H1 (cell line): ENCODE measurements at regions not wholly inside any gene's neighbourhood (a gene's known extent, or its start where the extent isn't known, plus 50 kb on each side); places are given as distances from the start of the nearest gene placed in this dataset.

ENCODE experiments used
- CTCF ChIA-PET: fragments of 300-600 bp; sonication (Branson Sonifier 250); formaldehyde crosslinking; loops from one replicate; lab custom pipeline; 2021; ENCODE audit not compliant: partially characterized antibody; lab: Charles Lee
- POLR2A ChIA-PET: fragments of 300-600 bp; sonication (Branson Sonifier 250); formaldehyde crosslinking; loops from one replicate; lab custom pipeline; 2021; ENCODE audit warnings: inconsistent platforms; ENCODE audit not compliant: partially characterized antibody; lab: Charles Lee
- DNase-seq, 2 experiments: peaks; one replicate each; pipeline versions ENCODE4 v3.0.0 to v3.0.0-alpha.2; 2010 to 2022; ENCODE audit warnings: low spot score in 2 of 2, low read depth in 1 of 2, mixed read lengths in 1 of 2
- FAIRE-seq: peaks from 2 replicates; lab custom pipeline; 2011; peaks lifted over from hg19 to GRCh38; lab: Jason Lieb, UNC
- H2AFZ ChIP-seq: 2 replicates; pipeline ENCODE4 v1.8.1; 2012; ENCODE audit warnings: low read length, inconsistent platforms
- H2AK5ac ChIP-seq: 2 replicates; pipeline ENCODE4 v1.6.1; 2013; ENCODE audit warnings: low read depth, low read length
- H2BK120ac ChIP-seq: replicated peaks from 2 replicates; pipeline ENCODE3; 2013; ENCODE audit warnings: low read depth, low read length, inconsistent platforms
- H2BK12ac ChIP-seq: 2 replicates; pipeline ENCODE4 v1.6.1; 2013; ENCODE audit warnings: low read depth, low read length
- H2BK15ac ChIP-seq: 2 replicates; pipeline ENCODE4 v1.6.1; 2013; ENCODE audit warnings: low read length
- H2BK20ac ChIP-seq: 2 replicates; pipeline ENCODE4 v1.6.1; 2013; ENCODE audit warnings: low read length
- H2BK5ac ChIP-seq: 2 replicates; pipeline ENCODE4 v1.6.1; 2013; ENCODE audit warnings: low read depth, low read length
- H3K14ac ChIP-seq: 2 replicates; pipeline ENCODE4 v1.6.1; 2013; ENCODE audit warnings: inconsistent platforms; ENCODE audit not compliant: insufficient read length
- H3K18ac ChIP-seq: 2 replicates; pipeline ENCODE4 v1.6.1; 2013; ENCODE audit warnings: low read length; ENCODE audit errors: extremely low read depth
- H3K23ac ChIP-seq: 2 replicates; pipeline ENCODE4 v1.6.1; 2013; ENCODE audit warnings: inconsistent platforms; ENCODE audit not compliant: insufficient read length
- H3K23me2 ChIP-seq: 2 replicates; pipeline ENCODE4 v1.6.1; 2013; ENCODE audit warnings: low read depth, low read length
- H3K27ac ChIP-seq: 2 replicates; pipeline ENCODE4 v1.6.1; 2011; ENCODE audit warnings: low read depth, low read length, inconsistent platforms
- H3K27me3 ChIP-seq, 4 experiments: replicated peaks in 1 of 4; 1 replicate in 1 of 4; 2 replicates in 3 of 4; pipeline versions ENCODE4 v1.6.1 to v1.8.1; 2011 to 2013; ENCODE audit warnings: low read length in 3 of 4, mild to moderate bottlenecking in 3 of 4, inconsistent platforms in 2 of 4, mixed read lengths in 2 of 4, moderate library complexity in 1 of 4; ENCODE audit not compliant: control insufficient read depth in 3 of 4, insufficient read depth in 3 of 4; ENCODE audit errors: extremely low read depth in 1 of 4
- H3K36me3 ChIP-seq, 4 experiments: 2 replicates each; pipeline versions ENCODE4 v1.6.1 to v1.8.1; 2011 to 2013; ENCODE audit warnings: mild to moderate bottlenecking in 4 of 4, low read length in 3 of 4, moderate library complexity in 2 of 4, control low read depth in 1 of 4, inconsistent platforms in 1 of 4; ENCODE audit not compliant: insufficient read depth in 4 of 4, control insufficient read depth in 2 of 4
- H3K4ac ChIP-seq: replicated peaks from 2 replicates; pipeline ENCODE3; 2013; ENCODE audit warnings: low read length, low read depth, mixed read lengths, inconsistent platforms; ENCODE audit not compliant: insufficient read length
- H3K4me1 ChIP-seq, 4 experiments: replicated peaks in 1 of 4; 1 replicate in 1 of 4; 2 replicates in 3 of 4; pipeline versions ENCODE4 v1.6.1 to v1.8.1; 2011 to 2013; ENCODE audit warnings: low read length in 3 of 4, inconsistent platforms in 2 of 4, mixed read lengths in 1 of 4; ENCODE audit not compliant: insufficient read depth in 4 of 4, control insufficient read depth in 3 of 4
- H3K4me2 ChIP-seq, 2 experiments: 2 replicates each; pipeline versions ENCODE4 v1.6.1 to v1.8.1; 2011 to 2013; ENCODE audit warnings: low read depth in 2 of 2, low read length in 2 of 2, control low read depth in 1 of 2, inconsistent platforms in 1 of 2, mild to moderate bottlenecking in 1 of 2; ENCODE audit not compliant: insufficient read depth in 1 of 2
- H3K4me3 ChIP-seq, 4 experiments: fragments of 200-600, 300-600 bp in 1 of 4; sonication (generic), shearing (Covaris generic), sonication (Bioruptor Twin) in 1 of 4; 2 replicates each; pipeline versions ENCODE4 v1.5.1 to v1.8.1; 2011 to 2016; ENCODE audit warnings: low read length in 4 of 4, low read depth in 3 of 4, control low read depth in 2 of 4, inconsistent platforms in 2 of 4, mild to moderate bottlenecking in 2 of 4, mixed read lengths in 1 of 4, moderate library complexity in 1 of 4; ENCODE audit not compliant: insufficient read depth in 2 of 4; ENCODE audit errors: extremely low read depth in 1 of 4
- H3K56ac ChIP-seq: replicated peaks from 2 replicates; pipeline ENCODE3; 2013; ENCODE audit warnings: low read depth, mild to moderate bottlenecking, mixed read lengths, low read length, inconsistent platforms; ENCODE audit not compliant: insufficient read length
- H3K79me1 ChIP-seq: 2 replicates; pipeline ENCODE4 v1.6.1; 2013; ENCODE audit warnings: low read depth, low read length, control low read depth
- H3K79me2 ChIP-seq, 2 experiments: 2 replicates each; pipeline versions ENCODE4 v1.6.1 to v1.8.1; 2012 to 2013; ENCODE audit warnings: low read length in 2 of 2, mild to moderate bottlenecking in 2 of 2, inconsistent platforms in 1 of 2; ENCODE audit not compliant: insufficient read depth in 2 of 2, control insufficient read depth in 1 of 2
- H3K9ac ChIP-seq, 4 experiments: replicated peaks in 1 of 4; 1 replicate in 1 of 4; 2 replicates in 3 of 4; pipeline versions ENCODE4 v1.6.1 to v1.8.1; 2011 to 2013; ENCODE audit warnings: low read depth in 3 of 4, low read length in 3 of 4, control low read depth in 2 of 4, mild to moderate bottlenecking in 2 of 4, moderate library complexity in 2 of 4, inconsistent platforms in 1 of 4; ENCODE audit errors: extremely low read depth in 1 of 4
- H3K9me3 ChIP-seq, 2 experiments: 2 replicates each; pipeline versions ENCODE4 v1.6.1 to v1.8.1; 2012 to 2013; ENCODE audit warnings: mild to moderate bottlenecking in 2 of 2, moderate library complexity in 2 of 2, control low read depth in 1 of 2, inconsistent platforms in 1 of 2, low read depth in 1 of 2, low read length in 1 of 2, mixed read lengths in 1 of 2; ENCODE audit not compliant: insufficient read depth in 2 of 2
- H4K20me1 ChIP-seq, 2 experiments: replicated peaks in 1 of 2; 2 replicates each; pipeline versions ENCODE3 to v1.8.1; 2011 to 2013; ENCODE audit warnings: inconsistent platforms in 2 of 2, low read length in 2 of 2, mild to moderate bottlenecking in 1 of 2; ENCODE audit not compliant: insufficient read depth in 2 of 2, control insufficient read depth in 1 of 2
- H4K5ac ChIP-seq: 2 replicates; pipeline ENCODE4 v1.6.1; 2013; ENCODE audit warnings: low read length, low read depth, mixed read lengths, inconsistent platforms; ENCODE audit not compliant: insufficient read length
- H4K8ac ChIP-seq: 2 replicates; pipeline ENCODE4 v1.8.0; 2013; ENCODE audit warnings: mild to moderate bottlenecking, moderate library complexity, low read length, inconsistent platforms; ENCODE audit not compliant: insufficient read depth; ENCODE audit errors: extremely low read depth
- H4K91ac ChIP-seq: replicated peaks from 2 replicates; pipeline ENCODE3; 2013; ENCODE audit warnings: low read length, mixed read lengths, inconsistent platforms; ENCODE audit not compliant: insufficient read length
- CTBP2 ChIP-seq: IDR thresholded peaks from 2 replicates; pipeline ENCODE4 v1.7.0; 2011; ENCODE audit warnings: borderline replicate concordance, mild to moderate bottlenecking, moderate library complexity, mixed read lengths, low read length; ENCODE audit not compliant: insufficient read depth, insufficient read length
- EZH2 ChIP-seq: fragments of 200-600 bp; sonication (generic); IDR thresholded peaks from 2 replicates; pipeline ENCODE4 v1.7.1; 2012; ENCODE audit warnings: low read depth, mild to moderate bottlenecking, moderate library complexity, low read length, inconsistent platforms; ENCODE audit not compliant: severe bottlenecking
- WGBS, 2 experiments: shearing (Covaris generic) in 1 of 2; methylation state at CpG; one replicate each; pipeline versions ENCODE4 v1.1.6 to v1.1.7; 2013 to 2015; ENCODE audit warnings: low lambda C conversion rate in 2 of 2, mixed read lengths in 2 of 2, inconsistent platforms in 1 of 2, low coverage in 1 of 2, missing lambda C conversion rate in 1 of 2; ENCODE audit not compliant: insufficient replicate concordance in 2 of 2, insufficient coverage in 1 of 2, insufficient read length in 1 of 2; ENCODE audit errors: extremely low coverage in 1 of 2, missing lambda C conversion rate in 1 of 2; 5-methylcytosine and 5-hydroxymethylcytosine counted together

DNA sequence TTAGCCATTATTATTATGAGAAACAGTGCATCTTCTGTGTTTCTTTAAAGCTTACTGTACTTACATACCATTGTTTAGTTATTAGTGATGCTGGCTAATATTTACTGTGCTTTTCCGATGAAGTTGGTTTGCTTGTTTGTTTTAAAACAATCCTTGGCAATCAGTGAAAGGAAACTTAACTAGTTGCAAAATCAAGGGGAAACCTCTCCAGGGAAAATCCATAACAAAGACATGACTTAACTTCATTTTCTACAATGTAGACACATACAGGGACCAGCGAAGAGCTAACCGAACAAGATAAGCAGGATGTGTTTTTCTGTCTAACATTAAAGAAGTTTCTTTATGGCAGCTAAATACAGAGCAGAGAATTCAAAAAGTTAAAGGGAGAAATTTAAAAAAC lies 102.5 kb upstream of the PARP11 start:
- no peak overlapping the region for H4K8ac ChIP-seq
- no peak overlapping the region for H2BK15ac ChIP-seq
- no peak overlapping the region for H3K18ac ChIP-seq
- H4K91ac ChIP-seq = no peak overlapping the region
- H3K27ac ChIP-seq = no peak overlapping the region
- no peak overlapping the region for H2AFZ ChIP-seq
- no peak overlapping the region for H2BK120ac ChIP-seq
- no peak overlapping the region for H3K4me3 ChIP-seq
- FAIRE-seq (no peak), DNase-seq (no peak)
- no peak overlapping the region for H3K56ac ChIP-seq
- H4K5ac ChIP-seq = no peak overlapping the region
- no peaks in the 10 kb centered on the region for H4K20me1 ChIP-seq
- no peak overlapping the region for H2AK5ac ChIP-seq
- CTCF ChIA-PET = interaction anchor here (1.0 to 3.4 kb wide), 5 partner anchors 9 to 303 kb away, joined by 3 to 17 read pairs (median 4); no protein-coding TSS in a partner anchor
- H3K23me2 ChIP-seq = no peaks in the 10 kb centered on the region
- TF ChIP-seq CTBP2 (no peak), EZH2 (no peak)
- no peaks in the 10 kb centered on the region for H3K9me3 ChIP-seq
- POLR2A ChIA-PET = no interaction called here
- no peaks in the 10 kb centered on the region for H3K4me1 ChIP-seq
- no peak overlapping the region for H3K23ac ChIP-seq
- H3K79me1 ChIP-seq = no peaks in the 10 kb centered on the region
- no peak overlapping the region for H3K9ac ChIP-seq
- no peaks in the 10 kb centered on the region for H3K36me3 ChIP-seq
- 82% methylated on average over 3 of the region's 3 CpGs; no CpG with 5 or more reads in 1 of the 2 experiments for WGBS, 2 experiments
- no peak overlapping the region for H2BK20ac ChIP-seq
- H3K79me2 ChIP-seq = no peaks in the 10 kb centered on the region
- H3K27me3 ChIP-seq = no peaks in the 10 kb centered on the region
- H2BK5ac ChIP-seq = no peak overlapping the region
- no peak overlapping the region for H3K4ac ChIP-seq
- H3K14ac ChIP-seq = no peak overlapping the region
- no peak overlapping the region for H3K4me2 ChIP-seq
- H2BK12ac ChIP-seq = no peak overlapping the region
